Chondrocyte (in vitro differentiated cells): ENCODE measurements at regions not wholly inside any gene's neighbourhood (a gene's known extent, or its start where the extent isn't known, plus 50 kb on each side); places are given as distances from the start of the nearest gene placed in this dataset.

ENCODE experiments used
- DNase-seq: peaks from one replicate; pipeline ENCODE4 v3.0.0; 2021; ENCODE audit warnings: mixed read lengths, low spot score
- H3K27ac Mint-ChIP-seq: one replicate; pipeline ENCODE4 v1.8.0; 2021; ENCODE audit warnings: mild to moderate bottlenecking, moderate library complexity, mixed read lengths; ENCODE audit not compliant: unreplicated experiment
- H3K27me3 Mint-ChIP-seq: 2 replicates; pipeline ENCODE4 v1.8.0; 2021; ENCODE audit warnings: low read depth, mixed read lengths
- H3K36me3 Mint-ChIP-seq: 2 replicates; pipeline ENCODE4 v1.8.0; 2021; ENCODE audit warnings: low read depth, mixed read lengths
- H3K4me1 Mint-ChIP-seq: 2 replicates; pipeline ENCODE4 v1.8.0; 2021; ENCODE audit warnings: low read depth, mild to moderate bottlenecking, mixed read lengths
- H3K4me3 Mint-ChIP-seq: one replicate; pipeline ENCODE4 v1.8.0; 2021; ENCODE audit warnings: mild to moderate bottlenecking, moderate library complexity, mixed read lengths; ENCODE audit not compliant: unreplicated experiment
- H3K9me3 Mint-ChIP-seq: 2 replicates; pipeline ENCODE4 v1.8.0; 2021; ENCODE audit warnings: low read depth, mixed read lengths
- TF ChIP-seq, protein P1 (sequence below): fragments of 200-600 bp; sonication (generic); IDR thresholded peaks from 2 replicates; pipeline ENCODE4 v1.5.0; 2021; ENCODE audit warnings: antibody characterized with exemption, mild to moderate bottlenecking, moderate library complexity

DNA sequence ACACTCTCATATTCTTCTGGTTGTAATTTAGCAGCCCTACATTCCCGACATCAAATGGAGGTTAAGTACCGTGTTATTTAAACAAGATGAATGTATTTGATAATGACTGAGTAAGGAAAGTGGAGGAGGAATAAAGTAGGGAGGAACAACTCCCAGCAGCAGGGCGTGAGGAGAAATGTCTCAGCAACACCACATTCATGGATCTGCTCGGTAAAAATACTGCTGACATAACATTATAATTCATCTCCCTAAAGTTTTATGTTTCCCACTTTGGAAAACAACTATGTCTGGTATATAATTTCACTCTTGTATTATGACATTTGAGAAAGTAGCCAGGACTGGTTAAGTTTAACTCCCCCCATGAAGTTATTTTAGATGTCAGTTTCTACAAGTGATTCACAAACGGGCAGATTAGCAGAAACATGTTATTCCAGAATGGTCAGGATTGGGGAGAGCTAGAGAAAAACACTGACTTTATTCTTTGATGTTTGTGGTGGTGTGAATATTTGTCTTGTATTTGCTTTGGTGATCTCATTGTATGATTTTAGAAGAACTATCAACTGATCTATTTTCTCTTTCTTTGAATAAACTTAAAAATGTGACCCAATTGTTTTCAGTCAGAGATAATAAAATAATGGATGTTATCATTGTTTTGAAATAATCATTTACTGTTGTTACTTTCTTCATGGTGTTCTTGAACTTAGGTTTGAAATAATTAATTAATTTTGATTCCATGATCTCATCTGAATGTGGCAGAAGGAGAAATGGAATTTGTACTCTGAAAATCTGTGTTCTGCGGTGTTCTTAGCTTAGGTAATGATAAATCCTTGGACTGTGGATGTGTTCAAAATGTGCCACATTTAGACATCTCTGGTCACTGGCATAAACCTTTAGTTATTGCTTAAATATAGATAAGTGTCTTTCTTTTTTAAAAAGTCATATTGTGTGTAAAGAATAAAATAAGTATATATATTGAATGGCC lies 303.6 kb upstream of the ZNF608 start:
- H3K4me3 Mint-ChIP-seq: no peak overlapping the region

DNA sequence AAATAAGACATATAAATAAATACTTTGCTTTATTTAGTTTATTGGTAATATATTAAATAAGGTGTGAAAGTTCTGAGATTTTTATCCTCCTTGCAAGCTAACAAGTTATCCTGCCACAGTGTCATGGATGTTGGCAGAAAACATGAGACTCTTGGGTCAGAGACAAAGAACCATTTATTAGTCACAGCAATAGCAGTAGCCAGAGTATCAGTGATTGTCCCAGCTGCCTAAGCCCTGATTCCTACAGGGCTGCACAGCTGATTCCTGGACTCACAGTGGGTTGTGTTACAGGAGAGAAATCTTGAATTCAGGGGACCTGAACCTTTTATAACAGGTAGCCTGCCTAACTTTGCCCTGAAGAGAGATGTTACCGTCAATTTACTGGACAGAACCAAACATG lies 304.5 kb upstream of the ZNF608 start:
- H3K27ac Mint-ChIP-seq: no peak overlapping the region
- TF ChIP-seq, protein P1, sequence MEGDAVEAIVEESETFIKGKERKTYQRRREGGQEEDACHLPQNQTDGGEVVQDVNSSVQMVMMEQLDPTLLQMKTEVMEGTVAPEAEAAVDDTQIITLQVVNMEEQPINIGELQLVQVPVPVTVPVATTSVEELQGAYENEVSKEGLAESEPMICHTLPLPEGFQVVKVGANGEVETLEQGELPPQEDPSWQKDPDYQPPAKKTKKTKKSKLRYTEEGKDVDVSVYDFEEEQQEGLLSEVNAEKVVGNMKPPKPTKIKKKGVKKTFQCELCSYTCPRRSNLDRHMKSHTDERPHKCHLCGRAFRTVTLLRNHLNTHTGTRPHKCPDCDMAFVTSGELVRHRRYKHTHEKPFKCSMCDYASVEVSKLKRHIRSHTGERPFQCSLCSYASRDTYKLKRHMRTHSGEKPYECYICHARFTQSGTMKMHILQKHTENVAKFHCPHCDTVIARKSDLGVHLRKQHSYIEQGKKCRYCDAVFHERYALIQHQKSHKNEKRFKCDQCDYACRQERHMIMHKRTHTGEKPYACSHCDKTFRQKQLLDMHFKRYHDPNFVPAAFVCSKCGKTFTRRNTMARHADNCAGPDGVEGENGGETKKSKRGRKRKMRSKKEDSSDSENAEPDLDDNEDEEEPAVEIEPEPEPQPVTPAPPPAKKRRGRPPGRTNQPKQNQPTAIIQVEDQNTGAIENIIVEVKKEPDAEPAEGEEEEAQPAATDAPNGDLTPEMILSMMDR: no peak
- no peaks in the 10 kb centered on the region for H3K36me3 Mint-ChIP-seq
- DNase-seq: no peak
- no peaks in the 10 kb centered on the region for H3K27me3 Mint-ChIP-seq
- no peak overlapping the region for H3K4me3 Mint-ChIP-seq
- H3K4me1 Mint-ChIP-seq: peaks cover 29% of the 10 kb centered on the region
- no peaks in the 10 kb centered on the region for H3K9me3 Mint-ChIP-seq

More for the DNA sequence above, 303.6 kb upstream of the ZNF608 start:
- H3K9me3 Mint-ChIP-seq: no peaks in the 10 kb centered on the region
- no peak for DNase-seq
- H3K36me3 Mint-ChIP-seq: no peaks in the 10 kb centered on the region
- H3K4me1 Mint-ChIP-seq: peaks cover 38% of the 10 kb centered on the region
- H3K27ac Mint-ChIP-seq: peak overlapping the region; percentile 39
- no peaks in the 10 kb centered on the region for H3K27me3 Mint-ChIP-seq
- TF ChIP-seq, protein P1: no peak

DNA sequence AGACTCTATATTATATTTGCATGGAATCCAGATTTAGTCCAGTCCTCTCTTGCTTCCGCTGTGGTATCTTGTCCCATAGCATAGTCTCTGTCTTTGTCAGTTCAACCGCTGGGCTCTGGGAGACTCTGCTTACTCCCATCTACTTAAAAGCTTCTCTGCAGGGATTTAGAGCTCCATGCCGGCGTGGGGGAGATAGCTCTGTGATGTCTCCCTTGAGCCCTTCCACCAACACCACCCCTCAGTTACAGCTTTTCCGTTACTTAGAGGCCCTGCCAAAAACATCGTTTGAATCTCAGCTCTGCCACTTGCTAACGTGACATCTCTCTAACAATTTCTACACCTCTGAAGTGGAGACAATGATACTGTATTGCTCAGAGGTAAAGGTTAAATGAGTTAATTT lies 306.1 kb upstream of the ZNF608 start:
- Mint-ChIP-seq H3K27me3 (no peaks in the 10 kb centered on the region), H3K4me1 (peaks cover 40% of the 10 kb centered on the region), H3K4me3 (no peak overlapping the region), H3K36me3 (no peaks in the 10 kb centered on the region), H3K9me3 (no peaks in the 10 kb centered on the region), H3K27ac (no peak overlapping the region)
- no peak for DNase-seq
- TF ChIP-seq, protein P1: no peak

DNA sequence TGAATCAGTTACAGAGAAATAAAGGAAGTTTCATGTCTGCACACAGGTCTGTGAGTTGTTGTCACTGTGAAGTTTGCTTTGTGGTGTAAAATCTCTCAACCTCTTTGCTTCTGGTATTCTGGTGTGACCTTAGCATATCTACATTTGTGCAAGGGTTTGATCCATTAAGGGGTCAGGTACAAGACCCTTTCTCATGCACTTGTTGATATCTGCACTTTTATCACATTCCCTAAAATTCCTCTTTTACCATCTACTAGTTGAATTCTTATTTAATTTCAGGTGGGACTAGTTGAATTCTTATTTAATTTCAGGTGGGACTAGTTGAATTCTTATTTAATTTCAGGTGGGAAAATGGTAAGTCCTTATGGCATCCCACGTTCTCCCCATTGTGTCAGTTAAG lies 306.7 kb upstream of the ZNF608 start:
- no peak for DNase-seq
- Mint-ChIP-seq H3K27me3 (no peaks in the 10 kb centered on the region), H3K27ac (no peak overlapping the region), H3K36me3 (no peaks in the 10 kb centered on the region), H3K4me3 (no peak overlapping the region), H3K4me1 (peaks cover 44% of the 10 kb centered on the region), H3K9me3 (no peaks in the 10 kb centered on the region)
- TF ChIP-seq, protein P1: no peak

DNA sequence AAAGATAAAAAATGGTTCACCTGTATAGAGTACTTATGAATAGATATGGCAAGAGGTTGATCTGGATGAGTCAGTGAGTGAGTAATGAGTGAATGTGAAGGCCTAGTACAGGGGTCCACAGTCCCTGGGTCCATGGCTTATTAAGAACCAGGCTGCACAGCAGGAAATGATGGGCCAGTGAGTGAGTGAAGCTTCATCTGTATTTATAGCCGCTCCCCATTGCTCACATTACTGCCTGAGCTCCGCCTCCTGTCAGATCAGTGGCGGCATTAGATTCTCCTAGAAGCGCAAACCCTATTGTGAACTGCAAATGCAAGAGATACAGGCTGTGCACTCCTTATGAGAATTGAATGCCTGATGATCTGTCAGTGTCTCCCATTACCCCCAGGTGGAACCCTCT lies 307.7 kb upstream of the ZNF608 start:
- peaks cover 44% of the 10 kb centered on the region for H3K4me1 Mint-ChIP-seq
- no peaks in the 10 kb centered on the region for H3K36me3 Mint-ChIP-seq
- H3K4me3 Mint-ChIP-seq: no peak overlapping the region
- no peak overlapping the region for H3K27ac Mint-ChIP-seq
- H3K27me3 Mint-ChIP-seq: no peaks in the 10 kb centered on the region
- TF ChIP-seq, protein P1: peak; percentile 22
- no peak for DNase-seq
- H3K9me3 Mint-ChIP-seq: no peaks in the 10 kb centered on the region
